Right renal cortex interstitium (tissue), 3 donors: ENCODE measurements at regions not wholly inside any gene's neighbourhood (a gene's known extent, or its start where the extent isn't known, plus 50 kb on each side); places are given as distances from the start of the nearest gene placed in this dataset.
"Not testable (repeated sequence)": the region's sequence is repeated elsewhere in the genome, so short reads cannot be mapped to it uniquely, and the experiment has no call there.

Experiments
- DNase-seq, 3 donors: peaks; one replicate each; pipeline ENCODE4 v3.0.0-alpha.2; 2013; ENCODE audit warnings: low read depth in 3 of 3, low spot score in 2 of 3

- DNase-seq, result no peak
Observed at GRCh38 chr12:67484791-67485480, 163.6 kb upstream of the DYRK2 start.

- no peak for DNase-seq
Observed at GRCh38 chr12:67486671-67487070, 161.9 kb upstream of the DYRK2 start.

- not testable (repeated sequence) for DNase-seq
Observed at GRCh38 chr12:67488349-67488748, 160.2 kb upstream of the DYRK2 start.

GRCh38 chr12:67489007-67489406 lies 159.5 kb upstream of the DYRK2 start:
- no peak for DNase-seq

- no peak for DNase-seq
Observed at GRCh38 chr12:67496581-67496980, 152.0 kb upstream of the DYRK2 start.

GRCh38 chr12:67498991-67499390 lies 149.6 kb upstream of the DYRK2 start:
- DNase-seq, result no peak

- DNase-seq, result no peak
Observed at GRCh38 chr12:67501362-67501761, 147.2 kb upstream of the DYRK2 start.

GRCh38 chr12:67504026-67504425 lies 144.5 kb upstream of the DYRK2 start:
- no peak for DNase-seq

- no peak for DNase-seq
Observed at GRCh38 chr12:67506739-67507138, 141.8 kb upstream of the DYRK2 start.

- no peak for DNase-seq
Observed at GRCh38 chr12:67508830-67509229, 139.7 kb upstream of the DYRK2 start.

GRCh38 chr12:67509666-67510386 lies 138.7 kb upstream of the DYRK2 start:
- no peak for DNase-seq

- no peak for DNase-seq
Observed at GRCh38 chr12:67512061-67512460, 136.5 kb upstream of the DYRK2 start.

GRCh38 chr12:67514502-67514901 lies 134.0 kb upstream of the DYRK2 start:
- DNase-seq, result no peak

- no peak for DNase-seq
Observed at GRCh38 chr12:67515679-67516340, 132.7 kb upstream of the DYRK2 start.

GRCh38 chr12:67517181-67517887 lies 131.2 kb upstream of the DYRK2 start:
- no peak for DNase-seq

GRCh38 chr12:67519484-67520433 lies 128.8 kb upstream of the DYRK2 start:
- DNase-seq, result no peak

- DNase-seq, result no peak
Observed at GRCh38 chr12:67520606-67521005, 127.9 kb upstream of the DYRK2 start.

GRCh38 chr12:67522222-67522621 lies 126.3 kb upstream of the DYRK2 start:
- DNase-seq, result no peak

- DNase-seq, result no peak
Observed at GRCh38 chr12:67523538-67523937, 125.0 kb upstream of the DYRK2 start.
